GM12872 (cell line): ENCODE measurements at regions not wholly inside any gene's neighbourhood (a gene's known extent, or its start where the extent isn't known, plus 50 kb on each side); places are given as distances from the start of the nearest gene placed in this dataset.

ENCODE experiments used
- CTCF ChIP-seq: IDR thresholded peaks from 3 replicates; pipeline ENCODE4 v1.5.1; 2011; ENCODE audit warnings: low read depth, mild to moderate bottlenecking, low read length, moderate library complexity; ENCODE audit not compliant: insufficient read depth

GRCh38 chr17:37859451-37859850 is 64.8 kb upstream of the TBC1D3K start:
- no peak for TF ChIP-seq CTCF

GRCh38 chr17:37856245-37856644 is 68.0 kb upstream of the TBC1D3K start:
- TF ChIP-seq CTCF = no peak

GRCh38 chr17:37849617-37849972 is 74.6 kb upstream of the TBC1D3K start:
- TF ChIP-seq CTCF = no peak

GRCh38 chr17:37848690-37849616 is 75.3 kb upstream of the TBC1D3K start:
- TF ChIP-seq CTCF = no peak

- no peak for TF ChIP-seq CTCF
Measured at GRCh38 chr17:37847811-37848331, 76.3 kb upstream of the TBC1D3K start.

- no peak for TF ChIP-seq CTCF
Measured at GRCh38 chr17:37847102-37847501, 77.1 kb upstream of the TBC1D3K start.

GRCh38 chr17:37844977-37845293 is 79.3 kb upstream of the TBC1D3K start:
- no peak for TF ChIP-seq CTCF
